GM04503 (cell line): ENCODE measurements at regions not wholly inside any gene's neighbourhood (a gene's known extent, or its start where the extent isn't known, plus 50 kb on each side); places are given as distances from the start of the nearest gene placed in this dataset.

Experiments
- DNase-seq: peaks from one replicate; pipeline ENCODE4 v3.0.0-alpha.2; 2012; ENCODE audit warnings: low read depth

DNA sequence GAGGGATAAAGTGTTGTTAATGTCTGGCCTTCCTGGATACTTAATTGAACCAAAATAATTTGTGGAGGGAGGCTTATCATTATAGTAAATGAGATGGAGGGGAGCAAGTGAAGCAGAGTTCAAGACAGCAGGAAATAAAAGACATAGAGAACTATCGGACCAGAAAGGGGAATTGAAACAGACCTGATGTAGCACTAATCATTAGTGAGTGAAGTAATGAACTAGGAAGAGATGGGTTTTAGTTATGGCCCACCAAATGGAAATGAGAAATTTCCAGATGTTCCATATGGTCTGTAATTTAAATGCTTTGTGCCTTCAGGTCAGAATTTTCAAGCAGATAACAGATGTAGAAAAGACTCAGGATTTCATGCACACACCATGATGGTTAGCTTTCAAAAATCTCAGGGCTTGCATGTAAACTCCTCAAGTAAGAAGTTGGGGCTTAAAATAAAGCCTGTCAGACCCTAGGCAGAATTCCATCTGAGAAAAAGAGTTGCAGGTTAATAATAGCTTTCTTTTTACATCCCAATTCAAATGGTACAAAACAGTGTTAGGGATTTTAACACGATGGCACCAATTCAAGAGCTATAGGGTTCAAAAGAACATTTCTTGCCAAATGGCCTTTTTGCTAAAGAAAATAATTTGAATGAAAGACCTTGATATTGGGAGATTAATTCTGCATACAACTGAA, 355.8 kb downstream of the FSCB start:
- DNase-seq: no peak

DNA sequence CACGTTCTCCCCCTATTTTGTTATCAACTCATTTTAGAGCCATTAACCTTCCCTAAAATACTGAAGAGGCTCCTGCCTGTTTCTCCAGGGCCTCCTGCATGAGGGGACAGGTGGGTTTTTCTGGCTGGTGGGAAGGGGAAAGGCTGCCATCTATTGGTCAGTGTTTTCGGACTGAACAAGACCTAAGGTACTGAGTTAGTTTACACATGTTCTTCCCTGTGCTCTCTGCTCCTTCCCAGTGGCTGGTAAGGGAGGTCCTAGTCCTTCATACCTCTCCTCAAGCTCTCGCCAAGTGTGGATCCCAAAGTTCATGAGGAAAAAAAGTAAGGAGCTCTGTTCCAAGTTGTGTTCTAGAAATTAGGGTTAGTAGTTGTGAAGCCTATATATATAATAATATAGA, 357.5 kb downstream of the FSCB start:
- DNase-seq: no peak

DNA sequence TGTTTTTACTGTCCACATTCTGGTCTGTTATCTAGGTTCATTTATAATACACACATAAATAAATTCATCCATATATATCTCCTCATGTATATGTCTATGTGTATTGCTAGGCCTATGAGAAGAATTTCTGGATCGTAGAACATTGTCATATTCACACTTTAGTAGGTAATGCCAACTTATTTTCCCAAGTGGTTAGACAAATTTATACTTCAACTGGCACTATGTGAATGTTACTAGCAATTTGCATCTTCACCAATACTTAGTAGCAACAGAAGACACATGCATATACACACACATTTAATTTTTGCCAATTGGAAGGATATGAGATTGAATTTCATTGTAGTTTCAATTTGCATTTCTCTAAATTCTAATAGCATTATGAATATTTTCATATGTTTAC, 365.1 kb downstream of the FSCB start:
- no peak for DNase-seq

DNA sequence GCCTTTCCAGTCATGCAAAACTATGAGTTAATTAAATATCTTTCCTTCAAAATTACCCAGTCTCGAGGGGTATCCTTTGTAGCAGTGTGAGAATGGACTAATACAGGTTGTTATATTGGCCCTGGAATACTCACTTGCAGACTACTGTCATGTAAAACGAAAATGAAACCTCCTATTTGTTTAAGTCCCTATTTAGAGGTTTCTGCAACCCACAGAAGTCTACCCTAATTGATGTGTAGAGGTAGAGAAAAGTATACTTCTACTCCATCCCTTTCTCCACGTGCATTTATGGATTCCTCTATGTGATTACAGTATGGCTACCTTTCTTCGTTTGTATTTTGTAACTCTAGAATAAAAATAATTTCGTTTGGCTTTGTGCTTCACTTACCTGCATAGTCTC, 371.1 kb downstream of the FSCB start:
- DNase-seq: no peak

DNA sequence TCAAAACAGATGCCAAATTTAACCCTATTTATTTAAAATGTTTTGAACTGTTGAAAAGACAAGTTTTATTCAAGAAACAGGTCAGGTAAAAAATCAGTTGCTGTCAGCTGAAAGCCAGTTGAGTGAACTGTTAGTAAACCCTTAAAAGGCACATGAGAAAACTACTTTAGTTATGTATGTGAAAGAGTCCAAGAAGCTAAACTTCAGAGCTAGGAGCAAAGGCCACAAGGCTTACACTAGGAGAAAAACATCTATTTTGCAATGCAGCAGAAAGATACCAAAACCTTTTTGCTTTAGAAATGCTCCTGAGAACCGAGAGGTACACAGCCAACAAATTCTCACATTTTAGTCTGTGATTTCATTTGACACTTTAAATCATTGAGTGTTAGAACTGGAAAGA, 375.2 kb downstream of the FSCB start:
- DNase-seq: no peak

DNA sequence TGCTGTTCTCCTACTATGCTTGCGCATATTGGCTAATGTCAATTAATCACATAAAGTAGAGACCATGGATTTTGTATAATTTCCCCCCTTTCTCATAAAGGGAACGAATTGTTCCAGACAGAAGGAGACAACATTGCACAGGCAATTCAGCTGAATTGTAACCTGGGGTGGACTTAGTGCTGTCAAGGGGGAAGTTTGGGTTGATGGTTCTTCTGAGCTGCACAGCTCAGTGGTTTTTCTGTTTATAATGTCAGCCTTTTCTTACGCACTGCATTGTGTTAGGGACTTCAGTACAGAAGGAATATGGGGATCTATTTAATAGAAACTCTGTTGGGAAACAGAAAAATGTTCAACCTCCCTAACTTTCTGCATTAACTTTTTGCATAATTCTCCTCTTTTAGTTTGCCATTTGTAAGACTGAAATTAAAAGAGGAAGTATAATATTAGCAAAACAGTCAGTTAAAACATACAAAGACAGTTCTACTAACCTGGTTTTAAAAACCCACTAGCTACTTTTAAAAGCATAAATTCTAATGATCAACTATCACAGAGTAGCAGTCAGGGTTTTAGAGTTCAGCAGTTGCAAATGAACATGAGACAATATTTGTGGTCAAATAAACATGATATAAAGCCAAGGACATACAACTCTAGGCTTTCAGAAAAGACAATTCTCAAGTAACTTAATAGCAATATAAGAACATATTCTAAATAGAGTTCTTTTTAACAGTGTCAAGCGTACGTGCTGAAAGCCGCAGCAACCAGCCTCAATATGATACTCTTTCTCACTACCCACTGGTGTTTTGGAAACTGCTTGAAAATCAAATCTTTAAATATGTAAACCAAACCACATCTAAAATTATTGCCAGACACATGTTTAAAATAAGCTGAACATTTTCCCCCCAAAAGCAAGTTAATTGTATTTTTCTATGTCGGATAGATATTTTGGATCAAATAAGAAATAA, 393.0 kb downstream of the FSCB start:
- no peak for DNase-seq

DNA sequence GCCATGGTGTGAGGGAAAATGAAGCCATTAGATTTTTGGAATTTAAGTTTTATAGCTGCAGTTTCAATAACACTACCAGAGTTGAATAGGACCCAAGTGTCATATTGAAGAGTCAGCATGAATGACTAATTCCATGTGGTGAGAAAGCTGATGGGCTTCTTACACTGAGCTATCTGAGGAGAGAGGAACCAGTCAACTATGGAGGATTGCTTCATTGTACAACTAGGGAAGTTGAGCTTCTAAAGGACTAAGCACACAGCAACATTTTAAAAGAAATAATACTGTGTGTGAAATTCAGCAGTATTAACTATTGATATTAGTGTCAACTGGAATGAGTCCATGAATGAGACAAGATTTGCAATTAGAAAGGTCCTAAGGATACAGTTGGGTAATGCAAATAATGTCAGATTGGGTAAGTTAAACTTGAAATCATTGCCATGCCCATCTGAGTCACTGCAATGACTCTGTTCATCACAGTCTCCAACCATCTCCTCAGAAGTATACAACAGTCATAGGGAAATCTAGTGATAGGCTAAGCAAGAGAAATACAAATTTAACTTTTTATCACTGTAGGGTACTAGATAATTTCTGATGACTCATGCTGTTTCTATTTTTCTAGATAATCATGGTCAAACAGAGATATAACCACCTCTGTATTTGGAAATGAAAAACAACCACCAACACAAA, 394.2 kb downstream of the FSCB start:
- DNase-seq: no peak

DNA sequence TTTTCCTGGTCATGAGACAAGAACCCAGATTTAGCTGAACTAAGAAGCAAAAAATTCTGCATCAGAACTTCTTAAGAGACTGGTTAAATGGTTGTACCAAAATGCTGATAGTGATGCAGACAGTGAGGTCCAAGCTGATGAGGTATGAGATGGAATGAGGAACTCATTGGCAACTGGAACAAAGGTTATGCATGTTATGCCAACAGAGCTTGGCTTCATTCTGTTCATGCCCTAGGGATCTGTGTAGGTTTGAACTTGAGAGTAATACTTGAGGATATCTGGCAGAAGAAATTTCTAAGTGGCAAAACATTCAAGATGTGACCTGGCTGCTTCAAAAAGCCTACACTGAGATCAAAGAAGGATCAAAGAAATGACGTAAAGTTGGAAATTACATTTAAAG, 398.0 kb downstream of the FSCB start:
- DNase-seq: no peak

DNA sequence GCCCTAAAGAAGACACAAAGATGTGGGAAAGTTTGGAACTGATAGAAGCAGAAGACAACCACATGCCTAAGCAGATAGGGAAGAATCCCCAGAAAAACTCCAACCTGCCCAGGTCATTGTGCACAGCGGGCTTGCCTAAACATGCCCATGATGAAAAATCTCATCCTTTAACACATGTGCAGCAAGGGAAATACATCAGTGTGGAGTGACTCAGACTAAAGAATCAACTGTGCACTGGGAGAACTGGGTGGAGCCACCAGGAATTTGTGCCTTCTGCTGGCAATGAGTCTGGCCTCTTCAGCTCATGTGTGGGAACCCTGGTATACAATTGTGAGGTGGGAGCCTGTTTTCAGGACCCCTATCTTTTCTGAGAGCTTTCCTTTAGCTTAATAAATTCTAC, 398.5 kb downstream of the FSCB start:
- DNase-seq: no peak

DNA sequence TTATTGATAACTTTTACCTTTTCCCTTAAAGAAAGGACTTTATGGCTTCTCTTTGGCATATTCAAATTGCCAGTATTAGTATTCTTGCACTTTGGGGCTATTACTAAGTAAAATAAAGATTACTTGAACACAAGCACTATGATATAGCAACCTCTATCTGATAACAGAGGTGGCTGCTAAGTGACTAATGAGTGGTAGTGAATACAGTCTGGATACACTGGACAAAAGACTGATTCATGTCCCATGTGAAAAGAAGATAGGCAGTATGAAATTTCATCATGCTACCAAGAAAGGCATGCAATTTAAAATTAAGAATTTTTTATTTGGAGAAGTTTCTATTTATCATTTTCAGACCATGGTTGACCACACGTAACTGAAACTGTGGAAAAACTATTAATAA, 399.9 kb downstream of the FSCB start:
- no peak for DNase-seq

DNA sequence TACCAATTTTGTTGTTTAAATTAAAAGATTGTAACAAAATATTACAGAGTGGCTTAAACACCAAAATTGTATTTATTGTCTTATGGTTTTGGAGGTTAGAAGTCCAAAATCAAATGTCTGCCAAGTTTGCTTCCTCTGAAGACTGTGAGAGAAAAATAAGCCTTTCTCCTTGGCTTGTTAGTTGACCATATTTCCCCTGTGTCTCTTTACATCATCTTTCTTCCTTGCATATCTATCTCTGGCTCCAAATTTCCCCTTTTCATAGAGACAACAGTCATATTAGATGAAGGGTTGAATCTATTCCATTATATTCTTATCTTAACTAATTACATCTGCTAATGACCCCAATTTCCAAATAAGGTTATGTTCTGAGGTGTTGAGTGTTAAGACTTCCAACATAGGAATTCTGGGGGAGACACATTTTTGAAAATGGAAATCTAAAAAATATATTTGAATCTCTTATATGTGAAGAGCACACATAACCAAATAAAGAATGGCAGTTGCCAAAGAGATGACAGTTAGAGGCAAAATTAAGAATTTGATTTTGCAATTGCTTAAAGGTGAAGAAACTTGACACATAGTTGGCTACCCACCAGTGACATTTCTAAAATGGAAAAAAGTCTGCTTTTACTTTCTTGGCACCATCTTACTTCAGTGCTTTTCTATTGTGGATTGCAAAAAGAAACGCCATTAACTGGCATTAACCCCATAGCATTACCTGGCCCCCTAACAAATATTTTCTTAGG, 407.2 kb downstream of the FSCB start:
- DNase-seq: no peak

DNA sequence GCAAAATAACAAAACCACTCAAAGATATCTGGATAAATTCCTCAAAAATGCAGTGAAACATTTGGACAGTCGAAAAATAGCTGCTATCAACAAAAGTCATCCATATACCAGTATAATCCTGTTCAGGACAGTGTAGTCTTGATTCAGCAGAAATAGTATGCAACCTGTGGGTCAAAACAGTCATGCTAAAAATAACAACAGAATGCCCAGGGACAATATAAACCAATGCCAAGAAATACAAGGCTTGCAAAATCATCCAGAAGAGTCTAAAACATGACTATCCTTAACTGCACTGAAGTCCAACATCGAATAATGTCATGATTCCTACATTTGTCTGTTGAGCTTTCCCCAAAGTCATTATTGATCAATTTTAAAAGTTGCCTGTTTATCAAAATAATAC, 425.9 kb downstream of the FSCB start:
- DNase-seq: no peak

DNA sequence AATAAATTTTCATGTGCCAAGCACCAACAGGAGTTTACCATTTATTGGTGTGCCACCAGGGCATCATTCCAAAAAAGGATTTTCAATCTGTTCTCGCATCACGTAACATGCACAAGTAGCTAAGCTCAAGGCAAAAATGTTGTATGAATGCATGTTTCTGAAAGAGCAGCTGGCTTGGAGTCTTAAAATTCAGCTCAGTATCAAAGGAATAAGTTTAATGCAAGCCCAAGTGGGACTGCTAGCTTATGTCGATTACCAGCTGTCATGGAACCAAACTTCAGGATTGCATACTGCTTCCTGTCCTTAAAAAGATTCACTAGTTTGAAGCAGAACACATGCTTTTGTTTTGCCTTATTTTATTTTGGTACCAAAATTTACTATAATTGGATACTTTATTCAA, 437.0 kb downstream of the FSCB start:
- no peak for DNase-seq

DNA sequence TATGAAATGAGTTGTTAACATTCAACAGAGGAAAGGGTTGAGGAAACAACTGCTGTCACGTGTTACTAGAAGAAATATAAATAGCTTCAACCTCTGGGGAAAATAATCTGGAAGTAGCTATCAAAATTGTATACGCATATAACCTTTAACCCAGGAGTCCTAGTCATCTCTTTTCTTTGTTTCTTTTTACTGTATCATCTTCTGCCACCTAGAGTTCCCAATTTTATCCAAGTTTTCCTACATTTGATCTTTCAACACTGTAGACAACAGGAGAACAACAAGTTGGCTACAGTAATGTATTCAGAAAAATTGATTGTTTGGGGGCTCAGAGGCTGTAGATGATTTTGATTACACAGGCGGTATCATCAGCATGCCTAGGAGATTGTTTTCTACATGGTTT, 453.7 kb downstream of the FSCB start:
- DNase-seq: no peak

DNA sequence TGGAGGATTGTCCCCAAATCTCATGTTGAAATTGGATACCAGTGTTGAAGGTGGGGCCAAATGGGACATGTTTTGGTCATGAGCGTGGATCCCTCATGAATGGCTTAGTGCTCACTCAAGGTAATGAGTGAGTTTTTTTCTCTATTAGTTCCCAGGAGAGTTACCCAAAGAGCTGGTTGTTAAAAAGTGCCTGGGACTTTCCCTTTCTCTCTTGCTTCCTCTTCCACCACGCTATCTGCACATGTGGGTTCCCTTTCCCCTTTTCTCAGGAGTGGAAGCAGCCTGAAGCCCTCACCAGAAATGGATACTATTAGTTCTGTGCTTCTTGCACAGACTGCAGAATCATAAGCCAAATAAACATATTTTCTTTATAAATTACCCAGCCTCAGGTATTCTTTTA, 465.4 kb downstream of the FSCB start:
- DNase-seq: no peak

DNA sequence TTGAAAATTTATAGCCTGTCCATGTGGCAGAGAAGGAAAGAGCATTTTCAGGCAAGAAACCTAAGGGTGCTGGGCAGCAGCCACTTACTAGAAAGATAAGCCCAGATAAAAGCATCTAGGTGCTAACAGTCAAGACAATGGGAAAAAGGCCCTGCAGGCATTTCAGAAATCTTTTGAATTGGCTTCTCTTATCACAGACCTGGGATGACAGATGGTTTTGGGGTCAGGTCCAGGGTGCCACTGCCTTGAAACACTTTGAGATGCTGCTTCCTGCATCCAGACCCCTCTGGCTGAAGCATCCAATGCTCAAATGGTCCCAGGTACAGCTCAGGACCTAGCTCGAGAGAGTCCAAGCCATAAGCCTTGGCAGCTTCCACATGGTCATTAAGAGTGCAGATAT, 466.5 kb downstream of the FSCB start:
- no peak for DNase-seq

DNA sequence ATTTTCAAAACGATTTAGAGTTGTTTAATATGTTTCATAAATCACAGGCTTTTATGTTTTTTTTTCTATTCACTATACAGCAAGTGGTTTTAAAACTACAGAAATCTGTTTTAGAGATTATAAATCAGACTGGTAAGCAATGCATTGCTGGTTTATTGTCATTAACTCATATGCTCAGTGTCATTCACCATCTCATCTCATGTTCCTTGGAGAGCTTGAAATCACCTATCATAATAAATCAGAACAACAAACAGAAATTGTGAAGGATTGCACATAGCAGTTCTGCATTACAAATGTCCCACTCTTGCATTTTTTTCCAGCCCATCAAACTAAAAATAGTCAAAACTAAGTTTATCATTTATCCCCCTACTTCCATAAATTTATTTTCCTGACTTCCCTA, 470.8 kb downstream of the FSCB start:
- no peak for DNase-seq

DNA sequence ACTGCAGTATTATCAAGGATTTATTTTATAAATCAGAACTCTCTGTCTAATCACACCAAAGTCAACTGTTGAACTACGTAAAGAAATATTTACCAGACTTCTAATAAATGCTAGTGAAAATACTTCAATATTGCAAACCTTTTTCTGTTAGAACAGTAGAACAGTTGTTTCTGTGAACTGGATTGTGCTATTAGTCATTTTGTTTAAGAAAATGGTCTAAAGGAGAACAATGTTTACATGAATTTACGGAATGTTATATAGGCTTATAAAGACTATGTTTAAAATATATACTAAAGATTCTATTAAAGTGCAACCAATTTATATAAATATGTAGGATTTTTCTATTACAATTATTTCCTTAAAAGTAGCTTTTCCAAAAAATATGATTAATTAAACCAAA, 471.4 kb downstream of the FSCB start:
- DNase-seq: no peak

DNA sequence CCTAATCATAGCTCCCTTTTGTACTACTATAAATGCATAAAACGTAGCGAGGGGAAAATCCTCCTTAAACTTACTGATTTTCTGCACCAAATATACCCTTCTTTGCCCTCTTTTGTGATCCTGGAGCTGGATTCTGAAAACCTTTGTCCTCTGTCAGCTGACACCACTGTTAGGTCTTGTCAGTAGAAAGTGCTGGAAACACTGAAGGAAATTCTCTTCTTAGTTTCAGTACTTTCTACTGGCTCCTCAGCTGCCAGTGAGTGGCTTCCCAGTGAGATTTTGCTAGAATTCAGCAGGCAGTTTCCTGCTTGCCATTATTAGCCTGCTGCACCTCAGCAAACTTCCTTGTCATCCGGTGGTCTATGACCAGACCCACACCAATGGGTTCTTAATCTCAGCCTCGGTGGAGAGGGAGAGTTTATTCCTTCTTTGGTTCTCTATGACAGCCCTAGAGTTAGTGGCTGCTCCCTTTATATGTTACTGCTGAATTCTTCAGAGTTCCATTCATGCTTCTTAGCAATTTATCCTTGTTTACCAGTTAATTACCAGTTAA, 476.2 kb downstream of the FSCB start:
- no peak for DNase-seq

DNA sequence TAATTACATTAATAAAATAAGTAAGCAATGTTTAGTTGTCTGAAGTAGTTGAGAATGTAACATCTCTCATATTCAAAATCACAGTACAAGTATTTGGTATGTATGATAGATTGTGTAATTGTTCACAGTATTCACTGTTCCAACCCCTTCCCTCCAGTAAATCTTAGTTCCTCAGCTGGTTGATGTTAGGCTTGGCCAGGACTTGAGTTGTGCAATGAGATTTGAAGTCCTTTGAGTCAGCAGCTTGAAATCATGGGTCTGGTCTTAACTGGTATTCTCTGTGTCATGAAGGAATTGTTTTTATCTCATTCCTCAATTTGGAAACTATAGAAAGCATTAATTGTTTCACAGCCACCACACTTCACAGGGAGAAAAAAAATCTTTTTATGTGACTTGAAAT, 477.1 kb downstream of the FSCB start:
- no peak for DNase-seq

DNA sequence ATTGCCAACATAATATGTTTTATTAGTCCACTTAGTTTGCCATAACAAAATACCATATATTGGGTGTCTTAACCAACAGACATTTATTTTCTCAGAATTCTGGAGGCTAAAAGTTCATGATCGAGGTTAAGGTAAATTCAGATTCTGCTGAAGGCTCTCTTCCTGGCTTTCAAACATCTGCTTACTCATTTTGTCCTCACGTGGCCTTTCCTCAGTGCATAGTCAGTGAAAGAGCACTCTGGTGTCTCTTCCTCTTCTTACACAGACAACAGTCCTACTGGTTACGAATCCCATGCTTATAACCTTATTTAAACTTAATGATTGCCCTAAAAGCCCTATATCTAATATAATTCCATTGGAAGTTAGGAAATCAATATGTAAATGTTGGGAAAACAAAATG, 479.7 kb downstream of the FSCB start:
- no peak for DNase-seq

DNA sequence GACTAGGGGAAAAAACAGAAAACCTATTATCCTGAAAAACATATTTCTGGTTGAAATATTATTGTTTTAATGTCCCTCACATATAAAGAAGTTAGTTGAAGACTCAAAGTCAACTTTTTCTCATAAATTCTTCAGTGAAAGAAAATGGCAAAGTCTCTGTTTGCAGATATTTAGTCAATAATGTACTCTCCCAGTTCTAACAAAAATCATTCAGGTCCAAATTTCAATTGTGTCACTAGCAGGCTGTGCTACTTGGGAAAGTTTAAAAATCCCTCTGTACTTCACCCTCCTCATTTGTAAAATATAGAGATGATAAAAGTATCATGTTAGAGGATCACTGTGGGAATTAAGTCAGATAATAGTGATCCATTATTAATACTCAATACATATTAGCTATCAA, 496.5 kb downstream of the FSCB start:
- no peak for DNase-seq
